Nephron progenitor cell (in vitro differentiated cells): ENCODE measurements at regions not wholly inside any gene's neighbourhood (a gene's known extent, or its start where the extent isn't known, plus 50 kb on each side); places are given as distances from the start of the nearest gene placed in this dataset.

Experiments
- DNase-seq: peaks from one replicate; pipeline ENCODE4 v3.0.0; 2021
- H3K27ac Mint-ChIP-seq: 2 replicates; pipeline ENCODE4 v1.8.0; 2021; ENCODE audit warnings: mild to moderate bottlenecking, moderate library complexity, mixed read lengths
- H3K27me3 Mint-ChIP-seq: 2 replicates; pipeline ENCODE4 v1.8.0; 2021; ENCODE audit warnings: mild to moderate bottlenecking, low read depth, mixed read lengths; ENCODE audit not compliant: poor library complexity
- H3K36me3 Mint-ChIP-seq: 2 replicates; pipeline ENCODE4 v1.8.0; 2021; ENCODE audit warnings: low read depth, mixed read lengths
- H3K4me1 Mint-ChIP-seq: 2 replicates; pipeline ENCODE4 v1.8.0; 2021; ENCODE audit warnings: mixed read lengths
- H3K4me3 Mint-ChIP-seq: 2 replicates; pipeline ENCODE4 v1.8.0; 2021; ENCODE audit warnings: mild to moderate bottlenecking, moderate library complexity, mixed read lengths
- H3K9me3 Mint-ChIP-seq: 2 replicates; pipeline ENCODE4 v1.8.0; 2021; ENCODE audit warnings: mild to moderate bottlenecking, moderate library complexity, mixed read lengths
- CTCF ChIP-seq: fragments of 200-600 bp; sonication (generic); IDR thresholded peaks from 2 replicates; pipeline ENCODE4 v1.5.0; 2021; ENCODE audit warnings: antibody characterized with exemption

DNA sequence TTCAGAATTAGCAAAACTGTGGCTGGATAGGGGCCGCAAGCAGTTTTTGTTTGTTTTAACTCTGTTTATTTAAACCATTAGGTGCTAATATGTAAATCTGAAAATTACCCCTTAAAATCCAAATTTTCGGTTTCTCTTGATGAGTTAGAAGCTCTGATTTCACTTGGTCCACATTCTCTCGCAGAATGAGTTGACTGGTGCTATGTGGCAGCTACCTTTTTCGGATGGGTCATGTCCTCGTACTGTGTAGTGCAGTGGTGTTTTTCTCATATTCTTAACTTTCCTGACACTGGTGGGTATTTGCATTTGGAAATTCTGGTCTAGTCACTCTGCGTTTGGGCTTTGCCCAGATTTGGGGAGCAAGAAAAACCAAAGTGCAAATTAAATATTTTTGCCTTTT lies 87.1 kb downstream of the DIPK2A start:
- no peaks in the 10 kb centered on the region for H3K27me3 Mint-ChIP-seq
- peaks cover 8% of the 10 kb centered on the region for H3K4me1 Mint-ChIP-seq
- DNase-seq, result no peak
- H3K36me3 Mint-ChIP-seq, result no peaks in the 10 kb centered on the region
- H3K4me3 Mint-ChIP-seq, result no peak overlapping the region
- no peak for TF ChIP-seq CTCF
- H3K9me3 Mint-ChIP-seq, result no peaks in the 10 kb centered on the region
- H3K27ac Mint-ChIP-seq, result no peak overlapping the region

- H3K27me3 Mint-ChIP-seq, result no peaks in the 10 kb centered on the region
- peaks cover 8% of the 10 kb centered on the region for H3K4me1 Mint-ChIP-seq
- DNase-seq, result no peak
- H3K9me3 Mint-ChIP-seq, result no peaks in the 10 kb centered on the region
- TF ChIP-seq CTCF, result no peak
- H3K27ac Mint-ChIP-seq, result no peak overlapping the region
- H3K36me3 Mint-ChIP-seq, result no peaks in the 10 kb centered on the region
- H3K4me3 Mint-ChIP-seq, result no peak overlapping the region
These were observed 87.9 kb downstream of the DIPK2A start for GRCh38 chr3:144059481-144059880.

DNA sequence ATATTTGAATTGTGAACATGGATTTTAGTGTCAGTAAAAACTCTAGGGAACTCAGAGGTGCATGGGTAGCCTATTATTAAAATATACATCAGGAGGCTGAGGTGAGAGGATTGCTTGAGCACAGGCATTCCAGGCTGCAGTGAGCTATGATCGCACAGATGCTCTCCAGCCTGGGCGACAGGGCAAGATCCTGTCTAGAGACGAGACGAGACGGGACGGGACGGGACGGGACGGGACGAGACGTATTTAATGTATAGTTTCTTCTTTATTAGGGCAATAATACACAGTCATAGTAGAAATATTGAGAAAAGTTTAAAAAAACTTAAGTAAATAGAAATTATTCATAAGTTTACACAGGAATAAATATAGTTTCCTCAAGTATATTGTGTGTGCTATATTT lies 89.3 kb downstream of the DIPK2A start:
- TF ChIP-seq CTCF, result no peak
- Mint-ChIP-seq H3K9me3 (no peaks in the 10 kb centered on the region), H3K27me3 (no peaks in the 10 kb centered on the region), H3K4me1 (peaks cover 8% of the 10 kb centered on the region), H3K36me3 (no peaks in the 10 kb centered on the region), H3K4me3 (no peak overlapping the region), H3K27ac (no peak overlapping the region)
- DNase-seq, result no peak

DNA sequence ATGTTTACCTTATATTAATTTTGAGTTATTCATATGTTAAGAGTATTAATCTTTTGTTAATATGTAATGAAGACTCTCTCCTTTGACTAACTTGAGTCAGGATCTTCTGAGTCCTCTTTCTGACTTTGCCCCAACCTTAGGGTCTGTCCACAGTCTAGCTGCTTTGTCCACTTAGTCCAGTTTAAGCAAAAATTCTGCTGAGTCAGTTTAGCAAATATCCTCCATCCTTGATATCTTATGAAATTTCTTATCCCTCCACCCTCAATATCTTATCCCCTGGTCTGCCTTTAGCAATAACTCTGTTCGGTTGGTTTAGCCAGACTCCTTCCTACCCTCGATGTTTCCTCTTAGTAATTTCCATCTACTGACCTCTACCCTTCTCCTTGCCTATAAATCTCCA lies 91.7 kb downstream of the DIPK2A start:
- H3K27me3 Mint-ChIP-seq, result no peaks in the 10 kb centered on the region
- H3K36me3 Mint-ChIP-seq, result no peaks in the 10 kb centered on the region
- H3K9me3 Mint-ChIP-seq, result no peaks in the 10 kb centered on the region
- no peak for DNase-seq
- no peak for TF ChIP-seq CTCF
- H3K27ac Mint-ChIP-seq, result no peak overlapping the region
- peaks cover 8% of the 10 kb centered on the region for H3K4me1 Mint-ChIP-seq
- H3K4me3 Mint-ChIP-seq, result no peak overlapping the region

- Mint-ChIP-seq H3K27me3 (no peaks in the 10 kb centered on the region), H3K4me3 (no peak overlapping the region), H3K36me3 (peaks cover 10% of the 10 kb centered on the region), H3K4me1 (no peaks in the 10 kb centered on the region), H3K27ac (no peak overlapping the region), H3K9me3 (peaks cover 15% of the 10 kb centered on the region)
- no peak for TF ChIP-seq CTCF
- no peak for DNase-seq
These were observed 95.4 kb downstream of the DIPK2A start for GRCh38 chr3:144067059-144067458.

- Mint-ChIP-seq H3K4me3 (no peak overlapping the region), H3K4me1 (no peaks in the 10 kb centered on the region), H3K36me3 (peaks cover 10% of the 10 kb centered on the region), H3K9me3 (peaks cover 28% of the 10 kb centered on the region), H3K27ac (no peak overlapping the region), H3K27me3 (no peaks in the 10 kb centered on the region)
- TF ChIP-seq CTCF, result no peak
- DNase-seq, result no peak
These were observed 102.1 kb downstream of the DIPK2A start for GRCh38 chr3:144073698-144074097.
